PC-9 (cell line): ENCODE measurements at regions not wholly inside any gene's neighbourhood (a gene's known extent, or its start where the extent isn't known, plus 50 kb on each side); places are given as distances from the start of the nearest gene placed in this dataset.

Experiments
- CTCF ChIP-seq: fragments of 200-600 bp; sonication (generic); conservative IDR thresholded peaks from 2 replicates; pipeline ENCODE4 v1.6.1; 2017; ENCODE audit warnings: mixed run types, antibody characterized with exemption, mild to moderate bottlenecking, moderate library complexity
- EZH2 ChIP-seq: fragments of 200-600 bp; sonication (generic); IDR thresholded peaks from 2 replicates; pipeline ENCODE4 v1.8.0; 2017; ENCODE audit warnings: antibody characterized with exemption, low read depth

GRCh38 chr6:41475164-41475563, 71.0 kb upstream of the FOXP4 start:
- TF ChIP-seq EZH2 (no peak), CTCF (no peak)
